H1 (cell line): ENCODE measurements at regions not wholly inside any gene's neighbourhood (a gene's known extent, or its start where the extent isn't known, plus 50 kb on each side); places are given as distances from the start of the nearest gene placed in this dataset.

Experiments used
- CTCF ChIA-PET: fragments of 300-600 bp; sonication (Branson Sonifier 250); formaldehyde crosslinking; loops from one replicate; lab custom pipeline; 2021; ENCODE audit not compliant: partially characterized antibody; lab: Charles Lee
- POLR2A ChIA-PET: fragments of 300-600 bp; sonication (Branson Sonifier 250); formaldehyde crosslinking; loops from one replicate; lab custom pipeline; 2021; ENCODE audit warnings: inconsistent platforms; ENCODE audit not compliant: partially characterized antibody; lab: Charles Lee
- DNase-seq, 2 experiments: peaks; one replicate each; pipeline versions ENCODE4 v3.0.0 to v3.0.0-alpha.2; 2010 to 2022; ENCODE audit warnings: low spot score in 2 of 2, low read depth in 1 of 2, mixed read lengths in 1 of 2
- FAIRE-seq: peaks from 2 replicates; lab custom pipeline; 2011; peaks lifted over from hg19 to GRCh38; lab: Jason Lieb, UNC
- H2AFZ ChIP-seq: 2 replicates; pipeline ENCODE4 v1.8.1; 2012; ENCODE audit warnings: low read length, inconsistent platforms
- H2AK5ac ChIP-seq: 2 replicates; pipeline ENCODE4 v1.6.1; 2013; ENCODE audit warnings: low read depth, low read length
- H2BK120ac ChIP-seq: replicated peaks from 2 replicates; pipeline ENCODE3; 2013; ENCODE audit warnings: low read depth, low read length, inconsistent platforms
- H2BK12ac ChIP-seq: 2 replicates; pipeline ENCODE4 v1.6.1; 2013; ENCODE audit warnings: low read depth, low read length
- H2BK15ac ChIP-seq: 2 replicates; pipeline ENCODE4 v1.6.1; 2013; ENCODE audit warnings: low read length
- H2BK20ac ChIP-seq: 2 replicates; pipeline ENCODE4 v1.6.1; 2013; ENCODE audit warnings: low read length
- H2BK5ac ChIP-seq: 2 replicates; pipeline ENCODE4 v1.6.1; 2013; ENCODE audit warnings: low read depth, low read length
- H3K14ac ChIP-seq: 2 replicates; pipeline ENCODE4 v1.6.1; 2013; ENCODE audit warnings: inconsistent platforms; ENCODE audit not compliant: insufficient read length
- H3K18ac ChIP-seq: 2 replicates; pipeline ENCODE4 v1.6.1; 2013; ENCODE audit warnings: low read length; ENCODE audit errors: extremely low read depth
- H3K23ac ChIP-seq: 2 replicates; pipeline ENCODE4 v1.6.1; 2013; ENCODE audit warnings: inconsistent platforms; ENCODE audit not compliant: insufficient read length
- H3K23me2 ChIP-seq: 2 replicates; pipeline ENCODE4 v1.6.1; 2013; ENCODE audit warnings: low read depth, low read length
- H3K27ac ChIP-seq: 2 replicates; pipeline ENCODE4 v1.6.1; 2011; ENCODE audit warnings: low read depth, low read length, inconsistent platforms
- H3K27me3 ChIP-seq, 4 experiments: replicated peaks in 1 of 4; 1 replicate in 1 of 4; 2 replicates in 3 of 4; pipeline versions ENCODE4 v1.6.1 to v1.8.1; 2011 to 2013; ENCODE audit warnings: low read length in 3 of 4, mild to moderate bottlenecking in 3 of 4, inconsistent platforms in 2 of 4, mixed read lengths in 2 of 4, moderate library complexity in 1 of 4; ENCODE audit not compliant: control insufficient read depth in 3 of 4, insufficient read depth in 3 of 4; ENCODE audit errors: extremely low read depth in 1 of 4
- H3K36me3 ChIP-seq, 4 experiments: 2 replicates each; pipeline versions ENCODE4 v1.6.1 to v1.8.1; 2011 to 2013; ENCODE audit warnings: mild to moderate bottlenecking in 4 of 4, low read length in 3 of 4, moderate library complexity in 2 of 4, control low read depth in 1 of 4, inconsistent platforms in 1 of 4; ENCODE audit not compliant: insufficient read depth in 4 of 4, control insufficient read depth in 2 of 4
- H3K4ac ChIP-seq: replicated peaks from 2 replicates; pipeline ENCODE3; 2013; ENCODE audit warnings: low read length, low read depth, mixed read lengths, inconsistent platforms; ENCODE audit not compliant: insufficient read length
- H3K4me1 ChIP-seq, 4 experiments: replicated peaks in 1 of 4; 1 replicate in 1 of 4; 2 replicates in 3 of 4; pipeline versions ENCODE4 v1.6.1 to v1.8.1; 2011 to 2013; ENCODE audit warnings: low read length in 3 of 4, inconsistent platforms in 2 of 4, mixed read lengths in 1 of 4; ENCODE audit not compliant: insufficient read depth in 4 of 4, control insufficient read depth in 3 of 4
- H3K4me2 ChIP-seq, 2 experiments: 2 replicates each; pipeline versions ENCODE4 v1.6.1 to v1.8.1; 2011 to 2013; ENCODE audit warnings: low read depth in 2 of 2, low read length in 2 of 2, control low read depth in 1 of 2, inconsistent platforms in 1 of 2, mild to moderate bottlenecking in 1 of 2; ENCODE audit not compliant: insufficient read depth in 1 of 2
- H3K4me3 ChIP-seq, 4 experiments: fragments of 200-600, 300-600 bp in 1 of 4; sonication (generic), shearing (Covaris generic), sonication (Bioruptor Twin) in 1 of 4; 2 replicates each; pipeline versions ENCODE4 v1.5.1 to v1.8.1; 2011 to 2016; ENCODE audit warnings: low read length in 4 of 4, low read depth in 3 of 4, control low read depth in 2 of 4, inconsistent platforms in 2 of 4, mild to moderate bottlenecking in 2 of 4, mixed read lengths in 1 of 4, moderate library complexity in 1 of 4; ENCODE audit not compliant: insufficient read depth in 2 of 4; ENCODE audit errors: extremely low read depth in 1 of 4
- H3K56ac ChIP-seq: replicated peaks from 2 replicates; pipeline ENCODE3; 2013; ENCODE audit warnings: low read depth, mild to moderate bottlenecking, mixed read lengths, low read length, inconsistent platforms; ENCODE audit not compliant: insufficient read length
- H3K79me1 ChIP-seq: 2 replicates; pipeline ENCODE4 v1.6.1; 2013; ENCODE audit warnings: low read depth, low read length, control low read depth
- H3K79me2 ChIP-seq, 2 experiments: 2 replicates each; pipeline versions ENCODE4 v1.6.1 to v1.8.1; 2012 to 2013; ENCODE audit warnings: low read length in 2 of 2, mild to moderate bottlenecking in 2 of 2, inconsistent platforms in 1 of 2; ENCODE audit not compliant: insufficient read depth in 2 of 2, control insufficient read depth in 1 of 2
- H3K9ac ChIP-seq, 4 experiments: replicated peaks in 1 of 4; 1 replicate in 1 of 4; 2 replicates in 3 of 4; pipeline versions ENCODE4 v1.6.1 to v1.8.1; 2011 to 2013; ENCODE audit warnings: low read depth in 3 of 4, low read length in 3 of 4, control low read depth in 2 of 4, mild to moderate bottlenecking in 2 of 4, moderate library complexity in 2 of 4, inconsistent platforms in 1 of 4; ENCODE audit errors: extremely low read depth in 1 of 4
- H3K9me3 ChIP-seq, 2 experiments: 2 replicates each; pipeline versions ENCODE4 v1.6.1 to v1.8.1; 2012 to 2013; ENCODE audit warnings: mild to moderate bottlenecking in 2 of 2, moderate library complexity in 2 of 2, control low read depth in 1 of 2, inconsistent platforms in 1 of 2, low read depth in 1 of 2, low read length in 1 of 2, mixed read lengths in 1 of 2; ENCODE audit not compliant: insufficient read depth in 2 of 2
- H4K20me1 ChIP-seq, 2 experiments: replicated peaks in 1 of 2; 2 replicates each; pipeline versions ENCODE3 to v1.8.1; 2011 to 2013; ENCODE audit warnings: inconsistent platforms in 2 of 2, low read length in 2 of 2, mild to moderate bottlenecking in 1 of 2; ENCODE audit not compliant: insufficient read depth in 2 of 2, control insufficient read depth in 1 of 2
- H4K5ac ChIP-seq: 2 replicates; pipeline ENCODE4 v1.6.1; 2013; ENCODE audit warnings: low read length, low read depth, mixed read lengths, inconsistent platforms; ENCODE audit not compliant: insufficient read length
- H4K8ac ChIP-seq: 2 replicates; pipeline ENCODE4 v1.8.0; 2013; ENCODE audit warnings: mild to moderate bottlenecking, moderate library complexity, low read length, inconsistent platforms; ENCODE audit not compliant: insufficient read depth; ENCODE audit errors: extremely low read depth
- H4K91ac ChIP-seq: replicated peaks from 2 replicates; pipeline ENCODE3; 2013; ENCODE audit warnings: low read length, mixed read lengths, inconsistent platforms; ENCODE audit not compliant: insufficient read length
- BCL11A ChIP-seq, 2 experiments: IDR thresholded peaks; one replicate each; pipeline ENCODE4 v1.6.1; 2011; ENCODE audit warnings: low read depth in 2 of 2, low read length in 2 of 2, mild to moderate bottlenecking in 2 of 2
- BRCA1 ChIP-seq: IDR thresholded peaks from 2 replicates; pipeline ENCODE4 v1.6.1; 2012; ENCODE audit warnings: low read depth, low read length, improper control_type of control experiment
- CBX8 ChIP-seq: fragments of 300-800, 300-1000 bp; sonication (generic); IDR thresholded peaks from 2 replicates; pipeline ENCODE4 v1.7.1; 2016; ENCODE audit warnings: low read depth, low read length, borderline replicate concordance
- GTF2F1 ChIP-seq: IDR thresholded peaks from 2 replicates; pipeline ENCODE4 v1.6.1; 2012; ENCODE audit warnings: low read depth, low read length, improper control_type of control experiment, borderline replicate concordance
- MAFK ChIP-seq: IDR thresholded peaks from 2 replicates; pipeline ENCODE4 v1.6.1; 2012; ENCODE audit warnings: low read depth, mild to moderate bottlenecking, improper control_type of control experiment, low read length
- NANOG ChIP-seq: IDR thresholded peaks from 2 replicates; pipeline ENCODE4 v1.6.1; 2011; ENCODE audit warnings: low read length, low read depth, mild to moderate bottlenecking, inconsistent platforms; ENCODE audit not compliant: insufficient read depth, poor library complexity, severe bottlenecking
- POLR2A ChIP-seq, 2 experiments: IDR thresholded peaks; 1 replicate in 1 of 2; 2 replicates in 1 of 2; pipeline ENCODE4 v1.6.1; 2011; ENCODE audit warnings: low read depth in 2 of 2, low read length in 2 of 2, mild to moderate bottlenecking in 2 of 2; ENCODE audit errors: control extremely low read depth in 1 of 2
- POLR2AphosphoS5 ChIP-seq: IDR thresholded peaks from 2 replicates; pipeline ENCODE4 v1.6.1; 2011; ENCODE audit warnings: low read depth, low read length
- RNF2 ChIP-seq: fragments of 200-900, 300-1000 bp; sonication (generic); IDR thresholded peaks from 2 replicates; pipeline ENCODE4 v1.7.1; 2016; ENCODE audit warnings: borderline replicate concordance, low read depth, mild to moderate bottlenecking, antibody characterized with exemption, low read length; ENCODE audit not compliant: poor library complexity, severe bottlenecking; ENCODE audit errors: missing control alignments
- TAF1 ChIP-seq: IDR thresholded peaks from 2 replicates; pipeline ENCODE4 v1.6.1; 2011; ENCODE audit warnings: mild to moderate bottlenecking, low read depth, low read length
- TAF7 ChIP-seq: optimal IDR thresholded peaks from 2 replicates; pipeline ENCODE3; 2011; ENCODE audit warnings: low read depth, mild to moderate bottlenecking, inconsistent platforms, low read length, moderate library complexity, borderline replicate concordance
- TBP ChIP-seq: IDR thresholded peaks from 2 replicates; pipeline ENCODE4 v1.6.1; 2011; ENCODE audit warnings: low read depth, low read length, improper control_type of control experiment
- WGBS, 2 experiments: shearing (Covaris generic) in 1 of 2; methylation state at CpG; one replicate each; pipeline versions ENCODE4 v1.1.6 to v1.1.7; 2013 to 2015; ENCODE audit warnings: low lambda C conversion rate in 2 of 2, mixed read lengths in 2 of 2, inconsistent platforms in 1 of 2, low coverage in 1 of 2, missing lambda C conversion rate in 1 of 2; ENCODE audit not compliant: insufficient replicate concordance in 2 of 2, insufficient coverage in 1 of 2, insufficient read length in 1 of 2; ENCODE audit errors: extremely low coverage in 1 of 2, missing lambda C conversion rate in 1 of 2; 5-methylcytosine and 5-hydroxymethylcytosine counted together

DNA sequence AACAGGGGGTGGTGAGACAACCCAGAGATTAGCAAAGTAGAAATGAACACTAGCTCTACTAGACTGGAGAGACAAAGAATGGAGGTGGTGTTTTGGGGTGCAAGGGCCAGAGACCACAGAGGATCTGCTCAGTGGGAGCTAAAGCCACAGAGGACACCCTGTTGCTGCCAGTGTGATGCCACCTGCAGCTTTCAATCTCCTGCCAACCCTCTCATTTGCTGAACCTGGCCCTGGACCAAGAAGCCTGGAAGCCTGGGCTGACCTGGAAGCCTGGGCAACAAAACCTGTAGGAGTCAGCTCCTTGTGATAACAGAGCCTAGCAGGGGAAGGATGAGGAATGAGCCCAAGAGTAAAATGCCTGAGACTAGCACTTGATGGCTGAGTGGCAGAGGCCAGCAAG is 81.1 kb upstream of the ADO start (continued):
- TF ChIP-seq BCL11A (IDR thresholded peaks at IDR 0.05; ENCODE audit: low read depth in 2 of 2, low read length in 2 of 2): no peak

DNA sequence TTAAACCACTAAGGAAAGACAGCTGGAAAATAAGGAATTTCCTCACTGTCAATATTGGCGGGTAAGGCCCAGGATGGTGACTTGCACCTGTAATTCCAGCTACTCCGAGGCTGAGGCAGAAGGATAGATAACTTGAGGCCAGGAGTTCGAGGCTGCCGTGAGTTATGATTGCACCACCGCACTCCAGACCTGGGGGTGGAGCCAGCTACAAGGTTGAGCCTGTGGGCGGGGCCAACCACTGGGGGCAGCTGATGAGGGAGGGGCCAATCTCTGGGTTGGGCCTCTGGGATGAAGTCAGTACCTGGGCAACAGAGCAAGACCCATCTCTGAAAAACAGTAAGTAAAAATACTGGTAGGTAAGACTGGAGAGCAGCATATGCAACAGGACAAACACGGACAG is 80.1 kb upstream of the ADO start:
- Histone ChIP-seq H3K27ac (no peak overlapping the region), H3K9me3 (no peaks in the 10 kb centered on the region), H4K8ac (no peak overlapping the region), H2BK5ac (no peak overlapping the region), H2BK20ac (no peak overlapping the region), H3K4me2 (no peak overlapping the region), H3K23me2 (no peaks in the 10 kb centered on the region), H3K4me3 (no peak overlapping the region), H3K9ac (no peak overlapping the region), H2BK12ac (no peak overlapping the region), H3K23ac (no peak overlapping the region), H3K4me1 (no peaks in the 10 kb centered on the region), H4K20me1 (no peaks in the 10 kb centered on the region), H4K5ac (no peak overlapping the region), H2AFZ (no peak overlapping the region), H3K36me3 (no peaks in the 10 kb centered on the region), H2AK5ac (no peak overlapping the region), H3K14ac (no peak overlapping the region), H3K27me3 (no peaks in the 10 kb centered on the region), H3K18ac (no peak overlapping the region), H4K91ac (no peak overlapping the region), H3K56ac (no peak overlapping the region), H3K79me1 (no peaks in the 10 kb centered on the region), H2BK15ac (no peak overlapping the region), H3K4ac (no peak overlapping the region), H2BK120ac (no peak overlapping the region), H3K79me2 (no peaks in the 10 kb centered on the region)
- CTCF ChIA-PET: interaction anchor here (0.7 kb wide), 1 partner anchor 18 kb away, joined by 3 read pairs; no protein-coding TSS in a partner anchor
- POLR2A ChIA-PET: no interaction called here
- 90% methylated on average over 7 of the region's 7 CpGs; no CpG with 5 or more reads in 1 of the 2 experiments for WGBS, 2 experiments
- no peak for DNase-seq
- no peak for FAIRE-seq
- no peak for TF ChIP-seq TBP
- TF ChIP-seq TAF1: no peak
- TF ChIP-seq POLR2AphosphoS5: no peak
- no peak for TF ChIP-seq BCL11A (IDR thresholded peaks at IDR 0.05; ENCODE audit: low read depth in 2 of 2, low read length in 2 of 2)
- TF ChIP-seq MAFK: no peak
- TF ChIP-seq TAF7: no peak
- TF ChIP-seq BRCA1: no peak
- no peak for TF ChIP-seq RNF2
- TF ChIP-seq CBX8: no peak
- TF ChIP-seq POLR2A (IDR thresholded peaks at IDR 0.05; ENCODE audit: control extremely low read depth in 1 of 2, low read depth in 2 of 2, low read length in 2 of 2): no peak
- TF ChIP-seq GTF2F1: no peak
- TF ChIP-seq NANOG: no peak
